Liver (tissue), 3 donors: ENCODE measurements at regions not wholly inside any gene's neighbourhood (a gene's known extent, or its start where the extent isn't known, plus 50 kb on each side); places are given as distances from the start of the nearest gene placed in this dataset.

Experiments
- RAD21 ChIP-seq, 2 donors: IDR thresholded peaks; 2 replicates each; pipeline ENCODE4 v1.6.1; 2016; ENCODE audit warnings: antibody characterized with exemption in 2 of 2, mild to moderate bottlenecking in 2 of 2
- YY1 ChIP-seq: IDR thresholded peaks from 2 replicates; pipeline ENCODE4 v1.6.1; 2016; ENCODE audit warnings: antibody characterized with exemption, mild to moderate bottlenecking
- TF ChIP-seq, protein P1 (sequence below): fragments of 150-350 bp; IDR thresholded peaks from 2 replicates; pipeline ENCODE4 v1.5.1; 2017; ENCODE audit warnings: improper control_type of control experiment, low read depth, low read length; ENCODE audit not compliant: missing input control
- donor health status: healthy.
- donor health status: healthy.

DNA sequence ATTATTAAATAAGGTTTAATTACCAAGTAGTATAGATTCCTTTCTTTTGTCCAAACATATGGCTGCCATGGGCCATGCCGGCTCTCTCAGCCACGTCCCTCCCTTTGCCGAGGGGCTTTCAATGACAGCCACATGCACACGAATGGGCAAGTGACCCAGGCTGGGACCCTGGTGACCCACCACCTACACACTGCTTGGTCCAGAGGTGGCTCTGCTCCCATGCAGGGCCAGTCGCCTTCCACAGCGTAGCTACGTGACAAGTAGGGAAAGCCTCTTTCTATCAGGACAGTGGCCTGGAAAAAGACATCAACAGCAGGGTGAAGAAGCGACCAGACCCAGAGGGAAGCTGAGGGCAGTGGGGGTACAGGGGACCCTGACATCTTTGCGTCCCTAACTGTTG is 152.8 kb upstream of the CST7 start:
- TF ChIP-seq RAD21 (IDR thresholded peaks at IDR 0.05) = no peak
- TF ChIP-seq, protein P1, sequence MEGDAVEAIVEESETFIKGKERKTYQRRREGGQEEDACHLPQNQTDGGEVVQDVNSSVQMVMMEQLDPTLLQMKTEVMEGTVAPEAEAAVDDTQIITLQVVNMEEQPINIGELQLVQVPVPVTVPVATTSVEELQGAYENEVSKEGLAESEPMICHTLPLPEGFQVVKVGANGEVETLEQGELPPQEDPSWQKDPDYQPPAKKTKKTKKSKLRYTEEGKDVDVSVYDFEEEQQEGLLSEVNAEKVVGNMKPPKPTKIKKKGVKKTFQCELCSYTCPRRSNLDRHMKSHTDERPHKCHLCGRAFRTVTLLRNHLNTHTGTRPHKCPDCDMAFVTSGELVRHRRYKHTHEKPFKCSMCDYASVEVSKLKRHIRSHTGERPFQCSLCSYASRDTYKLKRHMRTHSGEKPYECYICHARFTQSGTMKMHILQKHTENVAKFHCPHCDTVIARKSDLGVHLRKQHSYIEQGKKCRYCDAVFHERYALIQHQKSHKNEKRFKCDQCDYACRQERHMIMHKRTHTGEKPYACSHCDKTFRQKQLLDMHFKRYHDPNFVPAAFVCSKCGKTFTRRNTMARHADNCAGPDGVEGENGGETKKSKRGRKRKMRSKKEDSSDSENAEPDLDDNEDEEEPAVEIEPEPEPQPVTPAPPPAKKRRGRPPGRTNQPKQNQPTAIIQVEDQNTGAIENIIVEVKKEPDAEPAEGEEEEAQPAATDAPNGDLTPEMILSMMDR = no peak
- TF ChIP-seq YY1 = no peak
